Chondrocyte (in vitro differentiated cells): ENCODE measurements at regions not wholly inside any gene's neighbourhood (a gene's known extent, or its start where the extent isn't known, plus 50 kb on each side); places are given as distances from the start of the nearest gene placed in this dataset.
A peak's percentile ranks its signal among the peaks of the same experiment; 100 is the strongest.

Source experiments
- DNase-seq: peaks from one replicate; pipeline ENCODE4 v3.0.0; 2021; ENCODE audit warnings: mixed read lengths, low spot score
- H3K27ac Mint-ChIP-seq: one replicate; pipeline ENCODE4 v1.8.0; 2021; ENCODE audit warnings: mild to moderate bottlenecking, moderate library complexity, mixed read lengths; ENCODE audit not compliant: unreplicated experiment
- H3K27me3 Mint-ChIP-seq: 2 replicates; pipeline ENCODE4 v1.8.0; 2021; ENCODE audit warnings: low read depth, mixed read lengths
- H3K36me3 Mint-ChIP-seq: 2 replicates; pipeline ENCODE4 v1.8.0; 2021; ENCODE audit warnings: low read depth, mixed read lengths
- H3K4me1 Mint-ChIP-seq: 2 replicates; pipeline ENCODE4 v1.8.0; 2021; ENCODE audit warnings: low read depth, mild to moderate bottlenecking, mixed read lengths
- H3K4me3 Mint-ChIP-seq: one replicate; pipeline ENCODE4 v1.8.0; 2021; ENCODE audit warnings: mild to moderate bottlenecking, moderate library complexity, mixed read lengths; ENCODE audit not compliant: unreplicated experiment
- H3K9me3 Mint-ChIP-seq: 2 replicates; pipeline ENCODE4 v1.8.0; 2021; ENCODE audit warnings: low read depth, mixed read lengths
- TF ChIP-seq, protein P1 (sequence below): fragments of 200-600 bp; sonication (generic); IDR thresholded peaks from 2 replicates; pipeline ENCODE4 v1.5.0; 2021; ENCODE audit warnings: antibody characterized with exemption, mild to moderate bottlenecking, moderate library complexity

- no peak for DNase-seq
- H3K4me1 Mint-ChIP-seq: peaks cover 40% of the 10 kb centered on the region
- H3K9me3 Mint-ChIP-seq: no peaks in the 10 kb centered on the region
- H3K4me3 Mint-ChIP-seq: peak overlapping the region; percentile 83
- H3K27me3 Mint-ChIP-seq: no peaks in the 10 kb centered on the region
- no peaks in the 10 kb centered on the region for H3K36me3 Mint-ChIP-seq
- H3K27ac Mint-ChIP-seq: peak overlapping the region; percentile 87
- TF ChIP-seq, protein P1, sequence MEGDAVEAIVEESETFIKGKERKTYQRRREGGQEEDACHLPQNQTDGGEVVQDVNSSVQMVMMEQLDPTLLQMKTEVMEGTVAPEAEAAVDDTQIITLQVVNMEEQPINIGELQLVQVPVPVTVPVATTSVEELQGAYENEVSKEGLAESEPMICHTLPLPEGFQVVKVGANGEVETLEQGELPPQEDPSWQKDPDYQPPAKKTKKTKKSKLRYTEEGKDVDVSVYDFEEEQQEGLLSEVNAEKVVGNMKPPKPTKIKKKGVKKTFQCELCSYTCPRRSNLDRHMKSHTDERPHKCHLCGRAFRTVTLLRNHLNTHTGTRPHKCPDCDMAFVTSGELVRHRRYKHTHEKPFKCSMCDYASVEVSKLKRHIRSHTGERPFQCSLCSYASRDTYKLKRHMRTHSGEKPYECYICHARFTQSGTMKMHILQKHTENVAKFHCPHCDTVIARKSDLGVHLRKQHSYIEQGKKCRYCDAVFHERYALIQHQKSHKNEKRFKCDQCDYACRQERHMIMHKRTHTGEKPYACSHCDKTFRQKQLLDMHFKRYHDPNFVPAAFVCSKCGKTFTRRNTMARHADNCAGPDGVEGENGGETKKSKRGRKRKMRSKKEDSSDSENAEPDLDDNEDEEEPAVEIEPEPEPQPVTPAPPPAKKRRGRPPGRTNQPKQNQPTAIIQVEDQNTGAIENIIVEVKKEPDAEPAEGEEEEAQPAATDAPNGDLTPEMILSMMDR: no peak
These were observed 62.5 kb upstream of the IRF2 start for GRCh38 chr4:184536881-184537248.

- H3K9me3 Mint-ChIP-seq: no peaks in the 10 kb centered on the region
- DNase-seq: no peak
- H3K4me3 Mint-ChIP-seq: peak overlapping the region; percentile 83
- H3K27ac Mint-ChIP-seq: peak overlapping the region; percentile 87
- TF ChIP-seq, protein P1: no peak
- H3K36me3 Mint-ChIP-seq: no peaks in the 10 kb centered on the region
- H3K4me1 Mint-ChIP-seq: peaks cover 40% of the 10 kb centered on the region
- no peaks in the 10 kb centered on the region for H3K27me3 Mint-ChIP-seq
These were observed 61.9 kb upstream of the IRF2 start for GRCh38 chr4:184536065-184536880.

- no peak for DNase-seq
These were observed 60.4 kb upstream of the IRF2 start for GRCh38 chr4:184534511-184535391.

DNA sequence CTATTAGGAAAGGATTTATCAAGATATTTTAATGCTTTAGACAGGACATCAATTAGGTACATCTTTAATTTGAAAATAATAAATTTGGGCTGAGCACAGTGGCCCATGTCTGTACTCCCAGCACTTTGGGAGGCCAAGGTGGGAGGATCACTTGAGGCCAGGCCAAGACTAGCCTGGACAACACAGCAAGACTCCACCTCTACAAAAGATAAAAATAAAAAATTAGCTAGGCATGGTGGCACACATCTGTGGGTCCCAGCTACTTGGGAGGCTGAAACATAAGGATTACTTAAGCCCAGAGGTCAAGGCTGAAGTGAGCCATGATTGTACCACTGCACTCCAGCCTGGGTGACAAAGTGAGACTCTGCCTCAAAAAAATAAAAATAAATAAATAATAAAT is 59.6 kb upstream of the IRF2 start:
- TF ChIP-seq, protein P1: no peak
- DNase-seq: no peak
- H3K36me3 Mint-ChIP-seq: no peaks in the 10 kb centered on the region
- no peaks in the 10 kb centered on the region for H3K9me3 Mint-ChIP-seq
- peaks cover 40% of the 10 kb centered on the region for H3K4me1 Mint-ChIP-seq
- no peak overlapping the region for H3K4me3 Mint-ChIP-seq
- no peaks in the 10 kb centered on the region for H3K27me3 Mint-ChIP-seq
- H3K27ac Mint-ChIP-seq: peak overlapping the region; percentile 52

More at GRCh38 chr4:184534511-184535391, 60.4 kb upstream of the IRF2 start:
- no peaks in the 10 kb centered on the region for H3K36me3 Mint-ChIP-seq
- H3K9me3 Mint-ChIP-seq: no peaks in the 10 kb centered on the region
- TF ChIP-seq, protein P1: no peak
- peak overlapping the region; percentile 42 for H3K4me3 Mint-ChIP-seq
- peak overlapping the region; percentile 95 for H3K27ac Mint-ChIP-seq
- H3K27me3 Mint-ChIP-seq: no peaks in the 10 kb centered on the region
- peaks cover 40% of the 10 kb centered on the region for H3K4me1 Mint-ChIP-seq

DNA sequence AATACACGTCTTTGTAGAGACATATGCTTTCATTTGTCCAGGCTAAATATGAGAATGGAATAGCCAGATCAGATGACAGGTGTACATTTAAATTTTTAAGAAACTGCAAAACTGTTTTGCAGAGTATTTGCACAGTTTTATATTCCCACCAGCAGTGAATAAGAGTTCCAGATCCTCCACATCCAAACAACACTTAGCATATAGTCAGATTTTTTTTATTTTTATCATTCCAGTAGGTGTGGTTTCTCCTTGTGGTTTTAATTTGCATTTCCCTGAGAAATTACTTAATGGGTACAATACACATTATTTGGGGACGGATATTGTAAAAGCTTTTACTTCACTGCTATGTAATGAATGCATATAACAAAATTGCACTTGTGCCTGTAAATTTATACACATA is 56.7 kb upstream of the IRF2 start:
- TF ChIP-seq, protein P1: no peak
- Mint-ChIP-seq H3K27me3 (no peaks in the 10 kb centered on the region), H3K9me3 (peaks cover 2% of the 10 kb centered on the region), H3K4me3 (no peak overlapping the region), H3K27ac (no peak overlapping the region), H3K4me1 (peaks cover 25% of the 10 kb centered on the region), H3K36me3 (no peaks in the 10 kb centered on the region)
- DNase-seq: no peak
